Astrocyte of the cerebellum (primary cell): ENCODE measurements at regions not wholly inside any gene's neighbourhood (a gene's known extent, or its start where the extent isn't known, plus 50 kb on each side); places are given as distances from the start of the nearest gene placed in this dataset.

Source experiments
- DNase-seq: peaks from one replicate; pipeline ENCODE4 v3.0.0-alpha.2; 2011; ENCODE audit warnings: low read depth
- H3K4me3 ChIP-seq: 2 replicates; pipeline ENCODE4 v1.5.1; 2011; ENCODE audit warnings: mild to moderate bottlenecking, low read depth, low read length, moderate library complexity
- in situ Hi-C: cut with HindIII; loops from 2 replicates; pipeline ENCODE4 v1.10.0; 2017; ENCODE audit warnings: low sequenced_read_pairs
- TF ChIP-seq, protein P1 (sequence below): IDR thresholded peaks from 2 replicates; pipeline ENCODE4 v1.5.1; 2012; ENCODE audit warnings: low read length, low read depth, moderate library complexity, mild to moderate bottlenecking; ENCODE audit errors: missing control alignments

DNA sequence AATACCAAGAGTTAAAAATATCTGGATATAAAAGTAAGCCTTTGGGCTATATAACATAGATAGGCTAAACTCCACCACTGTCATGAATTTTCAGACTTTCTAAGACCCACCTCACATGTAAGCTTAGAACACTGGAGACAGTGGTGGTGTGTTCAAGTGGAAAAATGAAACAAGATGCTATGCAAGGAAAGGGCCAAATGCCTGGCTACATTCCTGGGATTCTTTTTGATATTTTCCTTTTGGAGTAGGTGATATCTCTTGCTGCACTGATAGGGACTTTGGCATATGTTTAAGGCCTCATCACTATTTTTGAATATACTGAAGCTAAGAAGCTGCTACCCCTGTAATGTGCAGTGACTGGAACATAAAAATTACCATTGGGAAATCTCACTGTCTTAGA lies 341.3 kb downstream of the SLC16A7 start:
- in situ Hi-C loops: no loop called here
- TF ChIP-seq, protein P1, sequence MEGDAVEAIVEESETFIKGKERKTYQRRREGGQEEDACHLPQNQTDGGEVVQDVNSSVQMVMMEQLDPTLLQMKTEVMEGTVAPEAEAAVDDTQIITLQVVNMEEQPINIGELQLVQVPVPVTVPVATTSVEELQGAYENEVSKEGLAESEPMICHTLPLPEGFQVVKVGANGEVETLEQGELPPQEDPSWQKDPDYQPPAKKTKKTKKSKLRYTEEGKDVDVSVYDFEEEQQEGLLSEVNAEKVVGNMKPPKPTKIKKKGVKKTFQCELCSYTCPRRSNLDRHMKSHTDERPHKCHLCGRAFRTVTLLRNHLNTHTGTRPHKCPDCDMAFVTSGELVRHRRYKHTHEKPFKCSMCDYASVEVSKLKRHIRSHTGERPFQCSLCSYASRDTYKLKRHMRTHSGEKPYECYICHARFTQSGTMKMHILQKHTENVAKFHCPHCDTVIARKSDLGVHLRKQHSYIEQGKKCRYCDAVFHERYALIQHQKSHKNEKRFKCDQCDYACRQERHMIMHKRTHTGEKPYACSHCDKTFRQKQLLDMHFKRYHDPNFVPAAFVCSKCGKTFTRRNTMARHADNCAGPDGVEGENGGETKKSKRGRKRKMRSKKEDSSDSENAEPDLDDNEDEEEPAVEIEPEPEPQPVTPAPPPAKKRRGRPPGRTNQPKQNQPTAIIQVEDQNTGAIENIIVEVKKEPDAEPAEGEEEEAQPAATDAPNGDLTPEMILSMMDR: no peak
- no peak overlapping the region for H3K4me3 ChIP-seq
- DNase-seq: no peak

DNA sequence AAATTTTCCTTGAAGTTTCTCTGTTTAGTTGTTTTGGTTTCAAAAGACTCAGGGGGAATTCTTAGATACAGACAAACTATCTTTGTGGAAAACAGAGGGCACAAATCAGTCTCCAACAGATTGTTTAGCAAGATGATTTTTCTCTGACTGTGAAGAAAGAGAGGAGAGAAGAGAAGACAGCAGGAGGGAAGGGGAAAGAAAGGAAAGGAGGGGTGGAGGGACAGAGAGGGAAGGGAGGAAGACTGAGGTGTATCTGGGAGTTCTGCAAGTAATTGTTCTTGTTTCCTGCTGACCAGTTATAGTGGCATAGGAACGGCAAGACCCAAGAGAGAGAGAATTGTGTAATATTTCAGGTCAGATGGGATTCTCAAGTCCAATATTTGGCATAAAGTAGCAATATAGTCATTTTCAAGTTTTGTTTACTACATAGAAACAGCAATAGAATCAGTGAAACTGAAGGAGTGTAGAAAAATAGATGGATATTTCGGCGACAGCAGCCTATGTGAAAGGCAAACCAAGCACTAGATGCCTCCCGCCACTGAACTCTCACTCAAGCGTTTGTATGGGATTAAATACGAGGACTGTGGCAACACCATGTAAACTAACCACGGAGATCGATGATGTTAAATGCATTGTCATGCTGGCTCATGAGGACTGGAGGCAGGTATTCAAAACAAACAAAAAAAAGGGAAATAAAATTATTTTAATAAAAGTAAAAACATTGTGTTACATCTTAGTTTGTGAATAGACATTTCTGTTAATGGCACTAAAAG lies 342.5 kb downstream of the SLC16A7 start:
- in situ Hi-C loops: no loop called here
- DNase-seq: no peak
- TF ChIP-seq, protein P1: no peak
- H3K4me3 ChIP-seq: no peak overlapping the region

DNA sequence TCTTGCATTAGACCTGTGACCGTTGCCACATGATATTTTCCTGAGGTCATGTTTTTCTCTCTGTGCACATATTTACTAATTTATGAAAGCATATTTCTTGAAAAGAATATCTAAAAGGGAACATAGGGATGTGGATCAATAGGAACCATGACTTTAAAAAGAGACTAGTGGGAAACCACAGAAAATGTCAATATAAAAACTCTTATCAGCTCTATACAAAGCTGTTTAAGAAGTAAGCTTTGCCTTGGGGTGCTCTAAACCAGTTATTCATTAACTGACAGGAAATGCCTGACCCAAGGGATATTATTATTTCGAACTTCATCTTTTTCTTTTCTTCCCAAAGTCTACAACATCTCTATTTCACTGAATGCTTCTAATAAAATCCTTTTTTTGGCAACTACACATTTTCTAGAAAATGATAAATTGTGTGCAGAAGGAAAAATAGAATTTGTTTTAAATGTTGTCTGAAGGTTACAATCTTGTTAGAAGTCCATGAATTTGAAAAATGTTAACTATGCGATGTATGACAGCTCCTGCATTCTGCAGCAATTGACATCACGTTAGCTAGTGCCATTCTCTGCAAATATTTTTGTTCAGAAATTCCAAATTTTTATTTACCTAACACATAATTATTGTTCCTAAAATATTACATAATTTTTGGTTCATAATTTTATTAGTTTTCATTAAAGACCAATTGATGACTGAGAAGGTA lies 345.0 kb downstream of the SLC16A7 start:
- H3K4me3 ChIP-seq: no peak overlapping the region
- in situ Hi-C loops: no loop called here
- TF ChIP-seq, protein P1: no peak
- DNase-seq: no peak

DNA sequence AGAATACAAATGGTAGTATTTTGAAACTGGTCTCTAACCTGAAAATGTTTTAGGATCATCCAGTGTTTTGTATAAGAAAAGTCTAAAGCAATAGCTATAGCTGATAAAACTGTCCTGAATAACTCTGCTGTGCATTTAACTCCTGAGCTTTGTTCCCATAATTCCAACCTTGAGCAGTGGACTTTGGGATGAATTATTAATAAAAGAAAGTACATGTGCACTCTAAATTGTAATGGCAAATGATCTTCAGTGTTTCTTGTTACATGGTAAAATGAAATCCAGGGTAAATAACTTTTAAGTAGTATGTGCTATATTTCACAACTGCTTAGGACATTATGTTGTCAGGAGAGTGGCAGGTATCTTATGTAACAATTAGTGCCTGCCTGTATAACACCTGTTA lies 345.6 kb downstream of the SLC16A7 start:
- TF ChIP-seq, protein P1: no peak
- DNase-seq: no peak
- in situ Hi-C loops: no loop called here
- no peak overlapping the region for H3K4me3 ChIP-seq

DNA sequence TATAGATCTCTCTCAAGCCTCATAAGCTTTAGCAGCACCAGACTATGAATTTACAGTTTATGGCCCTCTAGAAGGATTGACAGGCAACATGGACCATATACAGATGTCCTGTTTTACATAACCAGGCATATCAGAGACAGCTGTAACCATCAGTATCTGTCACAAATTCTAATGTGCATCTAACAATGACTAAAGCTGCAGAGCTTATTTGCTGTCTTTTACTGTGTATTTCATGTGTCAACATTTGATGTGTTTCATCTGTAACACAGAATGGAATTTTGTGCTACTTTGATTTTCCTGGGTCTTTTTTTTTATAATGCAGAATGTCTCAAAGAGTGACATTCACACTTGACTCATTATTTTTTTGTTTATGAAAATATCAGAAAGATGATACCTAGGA lies 348.3 kb downstream of the SLC16A7 start:
- in situ Hi-C loops: no loop called here

DNA sequence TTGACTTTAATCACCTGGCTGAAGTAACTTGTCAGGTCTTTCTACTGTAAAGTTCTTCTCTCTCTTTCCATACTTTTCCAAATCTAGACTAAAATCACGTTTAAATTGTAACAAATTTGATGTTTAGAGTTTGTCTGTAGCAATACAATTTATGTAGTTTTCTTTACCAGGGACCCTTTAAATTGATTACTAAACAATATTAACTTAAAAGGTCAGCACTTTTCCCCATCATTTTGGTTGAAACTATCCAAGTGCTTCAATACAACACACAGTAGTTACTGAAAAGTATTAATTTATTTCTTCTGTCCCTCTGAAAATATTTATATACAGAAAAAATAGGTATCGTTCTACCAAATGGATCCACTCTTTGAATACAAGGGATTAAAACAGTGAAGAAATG lies 350.8 kb downstream of the SLC16A7 start:
- H3K4me3 ChIP-seq: no peak overlapping the region
- in situ Hi-C loops: no loop called here
- no peak for DNase-seq
- TF ChIP-seq, protein P1: no peak

More for the DNA sequence above, 348.3 kb downstream of the SLC16A7 start:
- TF ChIP-seq, protein P1: no peak
- H3K4me3 ChIP-seq: no peak overlapping the region
- no peak for DNase-seq
